SK-N-MC (cell line): ENCODE measurements at regions not wholly inside any gene's neighbourhood (a gene's known extent, or its start where the extent isn't known, plus 50 kb on each side); places are given as distances from the start of the nearest gene placed in this dataset.

Experiments used
- DNase-seq: peaks from one replicate; pipeline ENCODE4 v3.0.0-alpha.2; 2011; ENCODE audit warnings: low read depth, low spot score
- H3K27ac ChIP-seq: fragments of 200-600 bp; sonication (generic); 2 replicates; pipeline ENCODE4 v1.5.1; 2016; ENCODE audit warnings: mixed run types
- H3K36me3 ChIP-seq: fragments of 200-600 bp; sonication (generic); 2 replicates; pipeline ENCODE4 v1.6.1; 2017; ENCODE audit warnings: antibody characterized with exemption, low read length, mixed read lengths; ENCODE audit not compliant: insufficient read depth
- H3K4me3 ChIP-seq: fragments of 200-600 bp; sonication (generic); 2 replicates; pipeline ENCODE4 v1.5.1; 2016
- H3K9ac ChIP-seq: fragments of 200-600 bp; sonication (generic); 2 replicates; pipeline ENCODE4 v1.8.0; 2017; ENCODE audit warnings: mixed run types, mixed read lengths; ENCODE audit not compliant: insufficient read length
- H3K9me3 ChIP-seq: fragments of 200-600 bp; sonication (generic); 2 replicates; pipeline ENCODE4 v1.6.1; 2017; ENCODE audit warnings: low read depth, mild to moderate bottlenecking, antibody characterized with exemption, low read length, moderate library complexity, mixed read lengths
- EZH2 ChIP-seq: fragments of 200-600 bp; sonication (generic); IDR thresholded peaks from one replicate; pipeline ENCODE4 v1.6.1; 2017; ENCODE audit warnings: antibody characterized with exemption
- FOXP2 ChIP-seq: optimal IDR thresholded peaks from 2 replicates; pipeline ENCODE3; 2011; ENCODE audit warnings: mild to moderate bottlenecking, moderate library complexity; ENCODE audit not compliant: insufficient read depth; ENCODE audit errors: extremely low read length, control extremely low read depth
- POLR2AphosphoS5 ChIP-seq: IDR thresholded peaks from 2 replicates; pipeline ENCODE4 v1.6.1; 2012; ENCODE audit warnings: mild to moderate bottlenecking, low read depth, low read length, borderline replicate concordance

GRCh38 chr1:68979891-68980290, 483.0 kb upstream of the DEPDC1 start:
- TF ChIP-seq EZH2, result no peak
- no peak for TF ChIP-seq FOXP2
- TF ChIP-seq POLR2AphosphoS5, result no peak
- Histone ChIP-seq H3K9me3 (no peaks in the 10 kb centered on the region), H3K36me3 (no peaks in the 10 kb centered on the region), H3K9ac (no peak overlapping the region), H3K4me3 (no peak overlapping the region), H3K27ac (no peak overlapping the region)
- no peak for DNase-seq

GRCh38 chr1:68984289-68984688, 487.4 kb upstream of the DEPDC1 start:
- TF ChIP-seq FOXP2 (no peak), POLR2AphosphoS5 (no peak), EZH2 (no peak)
- H3K36me3 ChIP-seq, result no peaks in the 10 kb centered on the region

GRCh38 chr1:68994096-68994495, 497.2 kb upstream of the DEPDC1 start:
- TF ChIP-seq POLR2AphosphoS5 (no peak), FOXP2 (no peak), EZH2 (no peak)
- no peak overlapping the region for H3K27ac ChIP-seq
- H3K4me3 ChIP-seq, result no peak overlapping the region
- no peaks in the 10 kb centered on the region for H3K9me3 ChIP-seq
- no peak overlapping the region for H3K9ac ChIP-seq
- H3K36me3 ChIP-seq, result no peaks in the 10 kb centered on the region
- DNase-seq, result no peak

More at GRCh38 chr1:68984289-68984688, 487.4 kb upstream of the DEPDC1 start:
- Histone ChIP-seq H3K9ac (no peak overlapping the region), H3K4me3 (no peak overlapping the region), H3K9me3 (no peaks in the 10 kb centered on the region), H3K27ac (no peak overlapping the region)
- DNase-seq, result no peak

- TF ChIP-seq FOXP2, result no peak
- no peak for DNase-seq
- Histone ChIP-seq H3K4me3 (no peak overlapping the region), H3K9ac (no peak overlapping the region), H3K9me3 (no peaks in the 10 kb centered on the region), H3K27ac (no peak overlapping the region), H3K36me3 (no peaks in the 10 kb centered on the region)
These were observed 519.6 kb upstream of the DEPDC1 start for GRCh38 chr1:69016468-69016867.

GRCh38 chr1:69029649-69030048, 532.8 kb upstream of the DEPDC1 start:
- DNase-seq, result no peak
- H3K36me3 ChIP-seq, result no peaks in the 10 kb centered on the region
- no peak overlapping the region for H3K27ac ChIP-seq
- H3K4me3 ChIP-seq, result no peak overlapping the region
- no peak overlapping the region for H3K9ac ChIP-seq
- TF ChIP-seq POLR2AphosphoS5, result no peak
- TF ChIP-seq FOXP2, result no peak
- no peak for TF ChIP-seq EZH2
- H3K9me3 ChIP-seq, result no peaks in the 10 kb centered on the region

- no peaks in the 10 kb centered on the region for H3K9me3 ChIP-seq
- H3K4me3 ChIP-seq, result no peak overlapping the region
- H3K27ac ChIP-seq, result no peak overlapping the region
- DNase-seq, result no peak
- no peak overlapping the region for H3K9ac ChIP-seq
- TF ChIP-seq EZH2 (no peak), POLR2AphosphoS5 (no peak), FOXP2 (no peak)
- H3K36me3 ChIP-seq, result no peaks in the 10 kb centered on the region
These were observed 529.3 kb upstream of the LRRC7 start for GRCh38 chr1:69038379-69038778.

- no peak for TF ChIP-seq FOXP2
- no peak for TF ChIP-seq POLR2AphosphoS5
- no peak for TF ChIP-seq EZH2
These were observed 522.1 kb upstream of the LRRC7 start for GRCh38 chr1:69045572-69045971.

GRCh38 chr1:69055194-69055593, 512.5 kb upstream of the LRRC7 start:
- no peak for TF ChIP-seq FOXP2
- Histone ChIP-seq H3K9ac (no peak overlapping the region), H3K4me3 (no peak overlapping the region), H3K9me3 (no peaks in the 10 kb centered on the region), H3K36me3 (no peaks in the 10 kb centered on the region), H3K27ac (no peak overlapping the region)
- no peak for DNase-seq

More at GRCh38 chr1:69045572-69045971, 522.1 kb upstream of the LRRC7 start:
- H3K9me3 ChIP-seq, result no peaks in the 10 kb centered on the region
- no peak overlapping the region for H3K9ac ChIP-seq
- H3K36me3 ChIP-seq, result no peaks in the 10 kb centered on the region
- no peak overlapping the region for H3K4me3 ChIP-seq
- no peak overlapping the region for H3K27ac ChIP-seq
- no peak for DNase-seq

GRCh38 chr1:69058454-69058853, 509.3 kb upstream of the LRRC7 start:
- Histone ChIP-seq H3K36me3 (no peaks in the 10 kb centered on the region), H3K27ac (no peak overlapping the region), H3K9me3 (no peaks in the 10 kb centered on the region), H3K9ac (no peak overlapping the region), H3K4me3 (no peak overlapping the region)
- TF ChIP-seq EZH2 (no peak), POLR2AphosphoS5 (no peak), FOXP2 (no peak)
- DNase-seq, result no peak
